H9 (cell line): ENCODE measurements at regions not wholly inside any gene's neighbourhood (a gene's known extent, or its start where the extent isn't known, plus 50 kb on each side); places are given as distances from the start of the nearest gene placed in this dataset.

ENCODE experiments used
- DNase-seq: peaks from one replicate; pipeline ENCODE4 v3.0.0-alpha.2; 2017
- H2AFZ ChIP-seq: one replicate; pipeline ENCODE4 v1.6.1; 2013; ENCODE audit warnings: mild to moderate bottlenecking, low read length, control low read depth, moderate library complexity
- H2AK5ac ChIP-seq: 2 replicates; pipeline ENCODE4 v1.6.1; 2013; ENCODE audit warnings: low read length, control low read depth, mixed read lengths; ENCODE audit not compliant: insufficient read length
- H2BK120ac ChIP-seq: one replicate; pipeline ENCODE4 v1.6.1; 2013; ENCODE audit warnings: low read depth, mild to moderate bottlenecking, low read length, control low read depth, inconsistent platforms; ENCODE audit not compliant: poor library complexity, severe bottlenecking
- H2BK12ac ChIP-seq: 2 replicates; pipeline ENCODE4 v1.6.1; 2013; ENCODE audit warnings: low read length, control low read depth, mixed read lengths, low read depth; ENCODE audit not compliant: insufficient read length
- H2BK15ac ChIP-seq: 2 replicates; pipeline ENCODE4 v1.6.1; 2013; ENCODE audit warnings: low read depth, low read length, control low read depth
- H2BK20ac ChIP-seq: one replicate; pipeline ENCODE4 v1.6.1; 2013; ENCODE audit warnings: low read depth, mild to moderate bottlenecking, low read length, control low read depth, inconsistent platforms; ENCODE audit not compliant: poor library complexity, severe bottlenecking
- H2BK5ac ChIP-seq: 2 replicates; pipeline ENCODE4 v1.6.1; 2013; ENCODE audit warnings: low read length, control low read depth, mixed read lengths; ENCODE audit not compliant: insufficient read length
- H3K14ac ChIP-seq: 2 replicates; pipeline ENCODE4 v1.6.1; 2013; ENCODE audit warnings: low read length, control low read depth; ENCODE audit not compliant: insufficient read depth
- H3K18ac ChIP-seq: 2 replicates; pipeline ENCODE4 v1.6.1; 2013; ENCODE audit warnings: low read depth, mild to moderate bottlenecking, mixed read lengths, low read length, control low read depth; ENCODE audit not compliant: insufficient read length
- H3K23ac ChIP-seq: 2 replicates; pipeline ENCODE4 v1.6.1; 2013; ENCODE audit warnings: low read length, control low read depth, mixed read lengths, low read depth; ENCODE audit not compliant: insufficient read length
- H3K23me2 ChIP-seq: 2 replicates; pipeline ENCODE4 v1.6.1; 2013; ENCODE audit warnings: low read depth, mild to moderate bottlenecking, mixed read lengths, low read length, control low read depth; ENCODE audit not compliant: insufficient read length, poor library complexity, severe bottlenecking
- H3K27ac ChIP-seq: 2 replicates; pipeline ENCODE4 v1.5.1; 2013; ENCODE audit warnings: low read length, control low read depth, mixed read lengths, low read depth; ENCODE audit not compliant: insufficient read length
- H3K27me3 ChIP-seq: 2 replicates; pipeline ENCODE4 v1.6.1; 2013; ENCODE audit warnings: low read length, control low read depth, inconsistent platforms; ENCODE audit not compliant: insufficient read depth
- H3K4ac ChIP-seq: 2 replicates; pipeline ENCODE4 v1.6.1; 2013; ENCODE audit warnings: low read depth, mild to moderate bottlenecking, control low read depth, inconsistent platforms, low read length, moderate library complexity
- H3K4me1 ChIP-seq: 2 replicates; pipeline ENCODE4 v1.6.1; 2013; ENCODE audit warnings: low read length, control low read depth, inconsistent platforms; ENCODE audit not compliant: insufficient read depth
- H3K4me2 ChIP-seq: 2 replicates; pipeline ENCODE4 v1.6.1; 2013; ENCODE audit warnings: low read length, control low read depth, mixed read lengths; ENCODE audit not compliant: insufficient read length, insufficient read depth
- H3K56ac ChIP-seq: 2 replicates; pipeline ENCODE4 v1.6.1; 2013; ENCODE audit warnings: low read depth, mild to moderate bottlenecking, mixed read lengths, low read length, control low read depth; ENCODE audit not compliant: insufficient read length
- H3K79me1 ChIP-seq: 2 replicates; pipeline ENCODE4 v1.6.1; 2013; ENCODE audit warnings: low read depth, mild to moderate bottlenecking, moderate library complexity, low read length, control low read depth, inconsistent platforms; ENCODE audit not compliant: insufficient read depth, poor library complexity, severe bottlenecking
- H3K79me2 ChIP-seq: 2 replicates; pipeline ENCODE4 v1.6.1; 2013; ENCODE audit warnings: low read length, control low read depth, inconsistent platforms; ENCODE audit not compliant: insufficient read depth
- H3K9ac ChIP-seq: 2 replicates; pipeline ENCODE4 v1.6.1; 2013; ENCODE audit warnings: low read length, control low read depth, mixed read lengths; ENCODE audit not compliant: insufficient read length; ENCODE audit errors: extremely low read depth
- H3K9me3 ChIP-seq: one replicate; pipeline ENCODE4 v1.6.1; 2013; ENCODE audit warnings: low read depth, low read length, inconsistent platforms; ENCODE audit not compliant: control insufficient read depth
- H3T11ph ChIP-seq: one replicate; pipeline ENCODE4 v1.6.1; 2013; ENCODE audit warnings: mild to moderate bottlenecking, low read length, control low read depth, inconsistent platforms
- H4K20me1 ChIP-seq: one replicate; pipeline ENCODE4 v1.6.1; 2013; ENCODE audit not compliant: control insufficient read depth, insufficient read length, insufficient read depth
- H4K5ac ChIP-seq: 2 replicates; pipeline ENCODE4 v1.6.1; 2013; ENCODE audit warnings: low read depth, mild to moderate bottlenecking, mixed read lengths, low read length, control low read depth; ENCODE audit not compliant: insufficient read length
- H4K8ac ChIP-seq: replicated peaks from 2 replicates; pipeline ENCODE4 v1.6.1; 2013; ENCODE audit warnings: low read length, control low read depth, mixed read lengths, low read depth; ENCODE audit not compliant: insufficient read length
- H4K91ac ChIP-seq: 2 replicates; pipeline ENCODE4 v1.6.1; 2013; ENCODE audit warnings: low read depth, mild to moderate bottlenecking, moderate library complexity, mixed read lengths, low read length, control low read depth; ENCODE audit not compliant: insufficient read length
- H3K27ac Mint-ChIP-seq, 3 experiments: 2 replicates in 2 of 3; 3 replicates in 1 of 3; pipeline ENCODE4 v1.8.0; 2020 to 2021; ENCODE audit warnings: mixed read lengths in 3 of 3, mild to moderate bottlenecking in 1 of 3, moderate library complexity in 1 of 3
- H3K27me3 Mint-ChIP-seq: 2 replicates; pipeline ENCODE4 v1.8.0; 2021; ENCODE audit warnings: low read depth, mild to moderate bottlenecking, moderate library complexity, mixed read lengths
- H3K36me3 Mint-ChIP-seq, 3 experiments: 2 replicates in 2 of 3; 3 replicates in 1 of 3; pipeline ENCODE4 v1.8.0; 2020 to 2021; ENCODE audit warnings: low read depth in 3 of 3, mixed read lengths in 3 of 3; ENCODE audit not compliant: insufficient read depth in 1 of 3
- H3K4me1 Mint-ChIP-seq, 2 experiments: 2 replicates each; pipeline ENCODE4 v1.8.0; 2020; ENCODE audit warnings: mixed read lengths in 2 of 2
- H3K4me3 Mint-ChIP-seq, 2 experiments: 2 replicates in 1 of 2; 3 replicates in 1 of 2; pipeline ENCODE4 v1.8.0; 2020 to 2021; ENCODE audit warnings: mild to moderate bottlenecking in 2 of 2, mixed read lengths in 2 of 2, moderate library complexity in 1 of 2
- H3K9me3 Mint-ChIP-seq, 2 experiments: 2 replicates in 1 of 2; 3 replicates in 1 of 2; pipeline ENCODE4 v1.8.0; 2020; ENCODE audit warnings: mild to moderate bottlenecking in 2 of 2, mixed read lengths in 2 of 2, moderate library complexity in 1 of 2
- CTCF ChIP-seq: fragments of 200-600 bp; sonication (generic); conservative IDR thresholded peaks from 3 replicates; pipeline ENCODE4 v1.8.0; 2021; ENCODE audit warnings: antibody characterized with exemption, mild to moderate bottlenecking
- WGBS: extraction: QIAGEN DNeasy Blood & Tissue Kit; methylation state at CpG from one replicate; pipeline ENCODE4 v1.1.7; 2013; ENCODE audit warnings: missing lambda C conversion rate, low lambda C conversion rate, mixed read lengths; ENCODE audit not compliant: insufficient read length; ENCODE audit errors: extremely low coverage; 5-methylcytosine and 5-hydroxymethylcytosine counted together

- no peak overlapping the region for H2AFZ ChIP-seq
- no peak overlapping the region for H3K27ac Mint-ChIP-seq
Observed at GRCh38 chr5:74402553-74402952, 238.0 kb downstream of the ENC1 start.

More at GRCh38 chr5:74402553-74402952, 238.0 kb downstream of the ENC1 start:
- no peak overlapping the region for H3K4me2 ChIP-seq
- no peak overlapping the region for H4K91ac ChIP-seq
- H3K18ac ChIP-seq: no peak overlapping the region
- H2BK5ac ChIP-seq: no peak overlapping the region
- no peak overlapping the region for H3K23ac ChIP-seq
- WGBS: no CpG with 5 or more reads among the region's 4 CpGs
- no peak overlapping the region for H3K9ac ChIP-seq
- Mint-ChIP-seq H3K9me3 (no peaks in the 10 kb centered on the region), H3K27me3 (peaks cover 16% of the 10 kb centered on the region), H3K36me3 (peaks cover 0 to 2% (median 0%) of the 10 kb centered on the region in 3 experiments; a peak in 1 of 7 replicates), H3K4me3 (no peak overlapping the region), H3K4me1 (no peaks in the 10 kb centered on the region)
- H3K79me2 ChIP-seq: no peaks in the 10 kb centered on the region
- no peak overlapping the region for H4K5ac ChIP-seq
- H3K4ac ChIP-seq: no peak overlapping the region
- H3K56ac ChIP-seq: no peak overlapping the region
- no peak overlapping the region for H2BK120ac ChIP-seq
- no peaks in the 10 kb centered on the region for H3K27me3 ChIP-seq
- H2BK20ac ChIP-seq: no peak overlapping the region
- H2BK15ac ChIP-seq: no peak overlapping the region
- H3K4me1 ChIP-seq: no peaks in the 10 kb centered on the region
- no peak overlapping the region for H3T11ph ChIP-seq
- H3K27ac ChIP-seq: no peak overlapping the region
- H3K23me2 ChIP-seq: no peaks in the 10 kb centered on the region
- no peak for DNase-seq
- H3K9me3 ChIP-seq: no peaks in the 10 kb centered on the region
- H4K20me1 ChIP-seq: no peaks in the 10 kb centered on the region
- no peaks in the 10 kb centered on the region for H3K79me1 ChIP-seq
- no peak overlapping the region for H2AK5ac ChIP-seq
- H3K14ac ChIP-seq: no peak overlapping the region
- no peak overlapping the region for H2BK12ac ChIP-seq
- TF ChIP-seq CTCF: no peak
- H4K8ac ChIP-seq: no peak overlapping the region
